Anterior cingulate cortex (tissue), 58 donors: ENCODE measurements at regions not wholly inside any gene's neighbourhood (a gene's known extent, or its start where the extent isn't known, plus 50 kb on each side); places are given as distances from the start of the nearest gene placed in this dataset.

Experiments used
- DNase-seq, 58 donors: peaks; one replicate each; lab custom pipeline; 2025; lab: John Stamatoyannopoulos, UW

DNA sequence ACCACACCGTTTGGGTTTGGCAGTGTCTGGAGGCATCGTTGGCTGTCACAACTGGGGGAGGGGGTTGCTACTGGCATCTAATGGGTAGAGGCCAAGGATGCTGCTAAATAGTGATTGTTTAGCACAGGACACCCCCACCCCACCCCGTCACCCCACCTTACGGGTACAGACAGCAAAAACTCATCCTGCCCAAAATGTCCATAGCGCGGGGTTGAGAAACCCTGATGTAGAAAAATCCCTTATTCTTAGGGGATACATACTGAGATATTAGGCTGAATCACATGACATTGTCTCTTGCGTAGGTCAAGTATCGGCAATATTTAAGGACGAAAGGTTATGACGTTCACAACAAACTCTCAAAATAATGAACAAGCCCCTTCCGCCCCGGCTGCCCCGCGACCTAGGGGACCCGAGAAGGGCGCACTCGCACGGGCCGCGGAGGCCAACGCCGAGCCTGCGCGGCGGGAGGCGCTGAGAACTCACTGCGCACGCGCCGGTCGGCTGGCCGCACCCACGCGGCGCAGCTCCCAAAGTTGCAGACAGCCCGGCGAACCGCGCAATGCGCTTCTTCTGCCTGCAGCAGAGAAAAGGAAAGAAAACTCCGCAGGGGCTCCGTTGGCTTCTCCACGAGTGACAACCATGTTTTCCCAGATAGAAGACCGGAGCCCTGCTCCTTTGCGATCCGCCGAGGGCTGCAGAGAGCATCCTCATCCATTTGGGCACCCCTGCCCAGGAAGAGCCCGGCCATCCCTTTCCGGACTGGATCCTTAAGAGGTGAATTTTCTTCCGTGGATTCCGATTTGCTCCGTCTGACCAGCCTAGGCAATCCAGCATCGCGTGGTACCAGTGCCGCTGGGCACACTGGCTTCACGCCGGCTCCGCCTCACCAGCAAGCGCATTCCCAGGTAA lies 136.8 kb upstream of the CCDC54 start:
- DNase-seq: peak; percentile 11 to 85 (median 74)

GRCh38 chr3:107241217-107241616 lies 136.0 kb upstream of the CCDC54 start:
- DNase-seq: peak in 4 of 58 donors; percentile 16 to 17 (median 16)

- no peak for DNase-seq
Observed at GRCh38 chr3:107242579-107242978, 134.7 kb upstream of the CCDC54 start.

DNA sequence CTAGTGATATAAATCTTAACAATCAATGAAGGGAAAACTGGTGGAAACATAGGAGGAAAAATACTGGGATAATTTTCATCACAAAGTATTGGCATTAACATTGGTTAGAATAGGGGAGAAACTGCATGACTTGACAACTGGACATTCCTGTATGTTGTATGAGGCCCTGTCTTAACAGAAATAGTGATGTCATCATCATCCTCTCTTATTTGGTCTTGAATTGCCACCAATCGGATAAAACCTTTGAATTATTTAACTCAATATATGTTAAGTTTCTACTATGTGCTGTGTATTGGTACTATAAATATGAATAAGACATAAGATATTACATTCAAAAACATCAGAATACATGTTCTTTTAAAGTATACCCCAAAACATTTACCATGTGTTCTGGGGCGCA lies 130.1 kb upstream of the CCDC54 start:
- no peak for DNase-seq

DNA sequence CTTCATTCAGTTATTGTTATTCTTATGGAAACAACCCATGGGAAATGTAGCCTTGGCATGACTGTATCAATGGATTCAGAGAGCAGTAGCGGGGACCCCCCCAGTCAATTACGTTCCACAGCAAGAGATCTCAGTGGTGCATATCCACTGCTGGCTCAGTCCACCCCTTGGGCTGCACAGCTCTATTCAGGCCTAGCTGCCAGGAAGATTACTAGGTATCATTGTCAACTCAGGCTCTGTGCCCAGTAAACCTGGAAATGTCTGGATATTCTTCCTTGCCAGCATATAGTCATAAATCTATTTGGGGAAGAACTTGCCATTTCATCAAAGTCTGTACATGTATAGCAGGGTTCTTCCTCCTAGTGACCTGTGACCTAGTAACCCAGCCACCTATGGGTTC lies 128.1 kb upstream of the CCDC54 start:
- no peak for DNase-seq

GRCh38 chr3:107250221-107250620 lies 127.0 kb upstream of the CCDC54 start:
- DNase-seq: no peak

GRCh38 chr3:107251819-107252218 lies 125.4 kb upstream of the CCDC54 start:
- DNase-seq: peak in 28 of 58 donors; percentile 7 to 69 (median 28)

- DNase-seq: no peak
Observed at GRCh38 chr3:107256963-107257362, 120.3 kb upstream of the CCDC54 start.

DNA sequence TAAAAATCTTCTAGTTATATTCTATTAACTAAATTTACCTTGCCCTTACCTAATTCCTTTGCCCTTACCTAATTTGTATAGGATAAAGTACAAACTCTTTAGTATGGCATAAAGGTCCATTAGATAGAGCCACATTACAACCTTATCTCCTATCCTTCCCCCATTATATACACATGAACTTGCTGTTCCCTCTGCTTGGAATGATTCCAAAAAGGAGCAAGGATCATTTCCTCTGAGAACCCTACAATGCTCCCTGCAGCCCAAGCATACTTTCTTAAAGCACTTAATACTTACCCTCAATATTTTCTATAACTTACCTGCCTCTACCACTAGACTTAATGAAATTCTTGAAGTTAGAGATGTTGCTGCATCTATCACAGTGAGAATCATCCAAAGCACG lies 118.9 kb upstream of the CCDC54 start:
- no peak for DNase-seq

DNA sequence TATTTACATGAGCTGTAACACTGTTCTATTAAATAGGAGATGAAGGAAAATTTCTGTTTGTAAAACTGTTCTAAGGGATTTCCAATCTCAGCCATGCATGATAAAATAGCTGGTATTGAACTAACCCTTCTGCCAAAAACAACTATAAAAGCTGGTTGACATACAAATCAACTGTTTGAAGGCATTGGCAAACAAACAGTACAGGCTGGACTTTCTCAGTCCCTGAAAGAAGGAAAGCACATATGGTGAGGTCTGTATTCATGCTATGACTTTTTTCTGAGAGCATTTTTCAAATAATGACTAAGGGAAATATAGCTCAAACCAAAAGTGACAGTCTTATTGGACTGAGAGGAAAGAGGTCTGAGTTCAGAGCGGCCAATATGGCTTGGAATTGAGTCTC lies 117.0 kb upstream of the CCDC54 start:
- DNase-seq: no peak

DNA sequence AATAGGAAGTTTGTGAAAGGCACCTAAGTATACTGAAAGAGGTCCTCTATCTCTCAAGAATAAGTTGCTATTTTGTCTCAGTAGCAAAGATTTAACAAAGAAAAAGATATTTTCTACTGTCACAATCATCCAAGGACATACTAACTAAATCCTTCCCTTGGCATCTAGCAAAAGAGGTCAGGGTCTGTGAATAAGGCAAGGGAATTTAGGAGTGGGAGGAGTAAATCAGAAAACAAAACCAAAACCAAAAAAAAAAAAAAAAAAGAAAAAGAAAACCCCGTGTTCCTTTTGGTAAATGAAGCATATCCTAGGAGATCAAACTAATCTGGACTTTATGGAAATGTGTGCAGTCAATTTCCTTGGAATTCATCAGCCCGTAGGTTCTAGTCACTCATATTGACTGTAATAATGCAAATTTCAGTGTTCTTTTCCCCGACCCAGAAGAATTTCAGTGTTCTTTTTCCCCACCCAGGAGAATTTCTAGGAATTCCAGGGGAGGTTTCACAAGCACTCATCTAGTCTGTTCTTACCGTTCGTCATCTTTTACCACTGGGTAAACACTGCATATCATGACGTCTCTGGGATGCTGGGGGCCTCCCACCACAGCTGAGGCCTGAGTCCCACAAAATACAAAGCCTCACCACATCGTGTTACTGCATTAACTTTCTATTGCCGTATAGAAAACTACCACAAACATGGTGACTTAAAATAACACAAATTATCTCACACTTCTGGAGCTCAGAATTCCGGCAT lies 113.8 kb upstream of the CCDC54 start:
- DNase-seq: no peak

- DNase-seq: peak in 2 of 58 donors; percentile 9 to 11
Observed at GRCh38 chr3:107264888-107265287, 112.4 kb upstream of the CCDC54 start.

DNA sequence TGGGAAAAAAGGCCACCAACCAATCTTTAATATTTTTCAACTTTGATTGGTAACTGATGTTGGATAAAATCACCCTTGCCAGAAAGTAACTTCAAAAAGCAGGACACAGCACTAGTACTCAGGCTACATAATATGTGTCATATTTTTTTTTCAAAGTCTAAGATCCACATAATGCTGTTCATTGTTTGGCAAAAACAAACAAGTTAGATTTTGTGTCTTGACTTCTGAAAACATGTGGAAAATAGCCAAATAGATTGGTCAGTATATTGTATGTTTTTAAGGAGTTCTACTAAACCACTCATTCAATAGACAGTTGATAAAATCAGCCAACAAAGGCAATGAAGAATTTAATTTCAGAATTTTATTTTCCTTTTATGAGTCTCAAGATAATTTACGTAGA lies 111.7 kb upstream of the CCDC54 start:
- no peak for DNase-seq

GRCh38 chr3:107268469-107268868 lies 108.8 kb upstream of the CCDC54 start:
- DNase-seq: peak in 13 of 58 donors; percentile 5 to 53 (median 25)

GRCh38 chr3:107269136-107269535 lies 108.1 kb upstream of the CCDC54 start:
- no peak for DNase-seq

GRCh38 chr3:107271787-107272387 lies 105.4 kb upstream of the CCDC54 start:
- peak in 3 of 58 donors; percentile 7 to 33 (median 20) for DNase-seq

DNA sequence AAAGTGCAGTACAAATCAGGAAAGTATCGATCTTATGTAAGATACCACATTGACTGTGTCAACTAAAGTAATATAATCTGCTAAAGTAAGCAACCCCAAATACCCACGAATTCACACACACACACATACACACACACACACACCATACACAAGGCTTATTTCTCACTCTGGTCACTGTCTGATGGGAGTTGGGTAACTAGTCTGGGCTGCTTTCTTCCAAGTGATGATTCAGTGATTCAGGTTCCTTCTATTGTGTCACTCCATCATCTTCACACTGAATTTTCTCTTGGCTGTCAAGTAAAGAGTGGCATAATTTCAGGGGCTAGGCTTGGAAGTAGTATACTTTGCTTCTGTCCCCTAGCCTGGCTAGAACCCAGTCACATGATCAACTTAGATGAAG lies 104.8 kb upstream of the CCDC54 start:
- no peak for DNase-seq

DNA sequence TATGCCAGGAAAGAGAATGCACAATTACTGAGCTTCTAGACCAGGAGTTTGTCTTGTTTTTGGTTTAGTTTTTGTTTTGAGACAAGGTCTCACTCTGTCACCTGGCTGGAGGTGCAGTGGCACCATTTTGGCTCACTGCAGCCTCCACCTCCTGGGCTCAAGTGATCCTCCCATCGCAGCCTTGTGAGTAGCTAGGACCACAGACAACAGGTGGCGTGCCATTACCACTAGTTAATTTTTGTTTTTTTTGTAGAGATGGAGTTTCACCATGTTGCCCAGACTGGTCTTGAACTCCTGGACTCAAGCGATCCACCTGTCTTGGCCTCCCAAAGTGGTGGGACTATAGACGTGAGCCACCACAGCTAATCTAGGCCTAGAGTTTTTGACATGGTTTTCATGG lies 104.4 kb upstream of the CCDC54 start:
- no peak for DNase-seq

DNA sequence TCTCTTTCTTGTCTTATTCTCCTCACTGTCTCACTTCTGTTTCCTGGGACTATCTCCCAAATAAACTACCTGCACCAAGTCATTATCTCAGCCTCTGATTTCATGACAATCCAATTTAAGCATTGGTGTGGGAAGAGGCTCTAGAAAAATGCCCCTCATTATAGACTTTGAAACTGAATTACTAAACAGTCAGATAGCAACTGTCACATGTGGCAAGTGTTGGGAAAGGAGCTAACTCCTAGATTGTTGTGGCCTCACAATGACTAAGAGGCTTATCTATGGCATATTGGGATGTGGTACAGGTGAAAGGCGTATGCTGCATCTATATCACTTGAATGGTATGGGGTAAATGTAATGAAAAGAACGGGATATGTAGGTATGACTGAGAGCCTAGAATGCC lies 103.5 kb upstream of the CCDC54 start:
- no peak for DNase-seq

DNA sequence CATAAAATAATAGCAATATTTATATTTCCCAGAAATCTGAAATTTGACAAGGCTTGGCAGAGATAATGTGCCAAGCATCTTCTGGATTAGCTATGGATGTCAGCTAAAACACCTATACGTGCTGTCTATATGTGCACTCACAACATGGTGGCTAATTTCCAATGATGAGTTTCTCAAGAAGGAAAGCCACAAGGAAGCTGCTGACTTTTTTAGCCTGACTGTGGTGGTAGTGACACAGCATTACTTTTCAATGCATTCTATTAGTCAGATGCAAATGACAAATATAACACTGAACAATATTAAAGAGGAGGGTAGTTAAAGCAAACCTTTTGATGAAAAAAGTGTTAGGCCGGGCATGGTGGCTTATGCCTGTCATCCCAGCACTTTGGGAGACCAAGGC lies 101.7 kb upstream of the CCDC54 start:
- no peak for DNase-seq

GRCh38 chr3:107283948-107284347 lies 93.3 kb upstream of the CCDC54 start:
- DNase-seq: no peak
